ENCODE measurements at regions not wholly inside any gene's neighbourhood (a gene's known extent, or its start where the extent isn't known, plus 50 kb on each side); places are given as distances from the start of the nearest gene placed in this dataset.

DNA sequence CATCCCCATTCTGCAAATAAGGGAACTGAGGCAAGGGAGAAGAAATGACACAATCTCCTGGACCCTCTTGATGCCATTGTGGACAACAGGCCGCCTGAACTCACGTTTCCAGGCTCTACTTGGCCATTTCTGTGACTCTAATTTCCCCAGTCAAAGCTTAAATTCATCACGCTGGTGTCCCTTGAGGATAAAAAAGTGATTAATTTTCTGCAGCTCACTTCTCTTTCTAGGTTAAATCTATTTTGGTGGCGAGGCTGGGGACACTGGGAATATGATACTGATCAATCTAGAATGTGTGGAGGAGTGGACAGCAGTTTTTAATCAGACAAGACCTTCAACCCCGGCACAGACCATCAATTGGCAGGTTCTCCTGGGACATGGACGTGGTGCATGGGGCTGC, 168.2 kb upstream of the SULF2 start:
- TF ChIP-seq POLR2A (IDR thresholded peaks at IDR 0.05; ENCODE audit: low read depth, low read length) = no peak
- TF ChIP-seq POLR2AphosphoS5 (IDR thresholded peaks at IDR 0.05; ENCODE audit: low read depth, low read length) = no peak
- no peak for TF ChIP-seq TAF1 (IDR thresholded peaks at IDR 0.05; ENCODE audit: borderline replicate concordance, low read depth, low read length)
